ENCODE measurements at regions not wholly inside any gene's neighbourhood (a gene's known extent, or its start where the extent isn't known, plus 50 kb on each side); places are given as distances from the start of the nearest gene placed in this dataset.

DNA sequence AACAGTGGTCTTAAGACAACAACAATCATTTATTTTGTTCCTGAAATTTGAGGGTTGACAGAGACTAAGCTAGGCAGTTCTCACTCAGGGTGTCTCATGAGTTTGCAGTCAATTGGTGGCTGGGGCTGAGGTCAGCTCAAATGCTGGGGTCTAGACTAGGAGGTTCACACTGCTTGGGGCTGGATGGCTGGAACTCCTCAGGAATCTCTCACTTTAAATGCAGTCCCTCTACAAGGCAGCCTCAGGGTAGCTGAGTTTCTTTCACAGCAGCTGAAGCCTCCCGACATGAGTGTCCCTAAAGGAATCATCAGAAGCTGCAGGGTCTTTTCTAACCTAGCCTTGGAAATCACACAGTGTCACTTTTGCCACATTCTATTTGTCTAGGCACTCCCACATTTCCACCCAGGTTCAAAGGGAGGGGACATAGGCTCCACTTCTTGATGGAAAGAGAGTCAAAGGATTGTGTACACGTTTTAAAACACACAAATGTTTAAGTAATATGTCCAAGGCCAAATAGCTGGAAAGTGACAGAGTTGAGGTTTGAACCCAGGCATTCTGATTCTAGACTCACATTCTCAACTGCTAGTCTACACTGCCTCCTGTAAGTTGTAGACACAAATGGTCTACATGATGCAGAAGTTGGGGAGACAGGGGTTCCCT, 133.8 kb downstream of the ZFP36L2 start:
- no peaks in the 10 kb centered on the region for H3K4me1 ChIP-seq
- H3K36me3 ChIP-seq, result no peaks in the 10 kb centered on the region
- H3K27me3 ChIP-seq, result no peaks in the 10 kb centered on the region
- H3K9me3 ChIP-seq, result no peaks in the 10 kb centered on the region
- TF ChIP-seq, protein P1, sequence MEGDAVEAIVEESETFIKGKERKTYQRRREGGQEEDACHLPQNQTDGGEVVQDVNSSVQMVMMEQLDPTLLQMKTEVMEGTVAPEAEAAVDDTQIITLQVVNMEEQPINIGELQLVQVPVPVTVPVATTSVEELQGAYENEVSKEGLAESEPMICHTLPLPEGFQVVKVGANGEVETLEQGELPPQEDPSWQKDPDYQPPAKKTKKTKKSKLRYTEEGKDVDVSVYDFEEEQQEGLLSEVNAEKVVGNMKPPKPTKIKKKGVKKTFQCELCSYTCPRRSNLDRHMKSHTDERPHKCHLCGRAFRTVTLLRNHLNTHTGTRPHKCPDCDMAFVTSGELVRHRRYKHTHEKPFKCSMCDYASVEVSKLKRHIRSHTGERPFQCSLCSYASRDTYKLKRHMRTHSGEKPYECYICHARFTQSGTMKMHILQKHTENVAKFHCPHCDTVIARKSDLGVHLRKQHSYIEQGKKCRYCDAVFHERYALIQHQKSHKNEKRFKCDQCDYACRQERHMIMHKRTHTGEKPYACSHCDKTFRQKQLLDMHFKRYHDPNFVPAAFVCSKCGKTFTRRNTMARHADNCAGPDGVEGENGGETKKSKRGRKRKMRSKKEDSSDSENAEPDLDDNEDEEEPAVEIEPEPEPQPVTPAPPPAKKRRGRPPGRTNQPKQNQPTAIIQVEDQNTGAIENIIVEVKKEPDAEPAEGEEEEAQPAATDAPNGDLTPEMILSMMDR (IDR thresholded peaks at IDR 0.05), result no peak
- H3K9ac ChIP-seq (ENCODE audit: low read depth in 2 of 2, low read length in 2 of 2), result no peak overlapping the region
- no peak overlapping the region for H3K27ac ChIP-seq
- no peak overlapping the region for H3K4me3 ChIP-seq
- DNase-seq, result no peak
- intact Hi-C loops (cut with DNase I), result no loop called here

DNA sequence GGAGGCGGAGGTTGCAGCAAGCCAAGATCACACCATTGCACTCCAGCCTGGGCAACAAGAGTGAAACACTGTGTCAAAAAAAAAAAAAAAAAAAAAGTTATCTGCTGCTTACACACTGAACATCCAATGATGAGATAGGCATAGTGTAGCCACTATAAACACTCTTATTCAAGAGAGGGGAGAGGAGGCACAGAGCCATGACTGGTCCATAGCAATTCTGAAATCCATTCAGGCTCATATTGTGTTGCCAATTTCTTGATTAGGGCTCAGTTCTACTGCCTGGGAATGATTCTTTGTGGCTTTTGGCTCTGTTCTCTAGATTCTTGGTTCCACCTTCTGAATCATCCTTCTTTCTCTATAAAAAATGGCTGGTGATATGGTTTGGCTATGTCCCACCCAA, 136.1 kb downstream of the ZFP36L2 start:
- H3K36me3 ChIP-seq, result no peaks in the 10 kb centered on the region
- H3K27ac ChIP-seq, result no peak overlapping the region
- H3K9ac ChIP-seq (ENCODE audit: low read depth in 2 of 2, low read length in 2 of 2), result no peak overlapping the region
- no peaks in the 10 kb centered on the region for H3K4me1 ChIP-seq
- TF ChIP-seq, protein P1 (IDR thresholded peaks at IDR 0.05), result no peak
- H3K9me3 ChIP-seq, result no peaks in the 10 kb centered on the region
- H3K27me3 ChIP-seq, result no peaks in the 10 kb centered on the region
- no peak for DNase-seq
- intact Hi-C loops (cut with DNase I), result no loop called here
- H3K4me3 ChIP-seq, result no peak overlapping the region

DNA sequence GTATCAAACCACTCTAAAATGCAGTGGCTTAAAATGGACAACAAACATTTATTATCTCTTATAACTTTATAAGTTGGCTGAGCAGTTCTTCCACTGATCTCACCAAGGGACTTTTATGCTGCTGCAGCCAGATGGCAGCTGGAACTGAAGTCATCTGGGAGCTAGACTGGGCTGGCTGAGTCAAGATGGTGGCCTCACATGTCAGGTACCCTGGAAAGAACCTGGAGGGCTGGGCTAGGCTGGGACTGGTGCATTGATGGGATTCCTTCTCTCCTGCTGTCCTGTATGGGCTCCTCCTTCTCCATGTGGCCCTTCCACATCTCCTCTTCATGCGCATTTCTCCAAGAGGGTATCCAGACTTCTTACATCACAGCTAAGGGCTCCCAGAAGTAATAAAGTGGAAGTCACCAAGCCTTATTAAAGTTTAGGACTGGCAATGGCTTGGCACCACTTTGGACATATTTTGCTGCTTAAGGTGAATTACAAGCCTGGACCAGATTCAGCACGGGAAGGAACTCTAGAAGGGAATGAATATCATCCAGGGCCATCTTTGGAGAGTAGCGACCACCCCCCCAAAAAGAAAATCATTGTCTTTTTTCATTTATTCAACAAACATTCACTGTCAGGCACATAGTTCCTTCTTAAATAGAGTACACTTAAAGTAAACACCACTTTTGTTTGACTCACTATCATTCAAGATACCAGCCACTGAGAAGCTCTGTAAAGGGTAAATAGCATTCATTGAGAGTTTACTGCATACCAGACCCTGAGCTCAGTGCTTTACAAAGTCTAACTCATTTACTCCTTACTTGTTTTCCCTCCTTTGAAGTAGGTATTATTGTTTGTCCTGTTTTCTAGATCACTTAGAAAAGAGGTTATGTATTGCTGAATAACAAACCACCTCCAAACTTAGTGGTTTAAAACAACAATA, 138.0 kb downstream of the ZFP36L2 start:
- Histone ChIP-seq H3K4me1 (no peaks in the 10 kb centered on the region), H3K4me3 (no peak overlapping the region), H3K27ac (no peak overlapping the region), H3K9me3 (no peaks in the 10 kb centered on the region), H3K9ac (ENCODE audit: low read depth in 2 of 2, low read length in 2 of 2) (no peak overlapping the region), H3K36me3 (no peaks in the 10 kb centered on the region), H3K27me3 (no peaks in the 10 kb centered on the region)
- intact Hi-C loops (cut with DNase I), result no loop called here
- TF ChIP-seq, protein P1 (IDR thresholded peaks at IDR 0.05), result no peak
- no peak for DNase-seq

DNA sequence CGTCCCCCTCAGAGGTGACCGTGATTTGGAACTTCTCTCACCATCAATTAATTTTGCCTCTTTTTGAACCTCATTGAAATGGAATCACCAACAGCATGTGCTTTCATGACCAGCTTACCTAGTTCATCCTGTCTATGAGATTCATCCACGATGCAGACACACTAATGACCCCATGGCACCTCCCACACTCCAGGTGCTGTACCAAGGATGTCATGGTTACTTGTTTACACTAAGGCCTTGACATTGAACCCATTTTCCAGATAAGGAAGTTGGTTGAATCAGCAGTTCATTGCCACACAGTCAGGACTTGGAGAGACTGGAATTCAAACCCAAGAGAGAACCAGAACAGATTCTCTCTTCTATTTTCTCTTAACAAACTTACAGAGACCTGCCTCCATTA, 139.0 kb downstream of the ZFP36L2 start:
- Histone ChIP-seq H3K4me3 (no peak overlapping the region), H3K4me1 (no peaks in the 10 kb centered on the region), H3K9me3 (no peaks in the 10 kb centered on the region), H3K36me3 (no peaks in the 10 kb centered on the region), H3K27ac (no peak overlapping the region), H3K9ac (ENCODE audit: low read depth in 2 of 2, low read length in 2 of 2) (peak overlapping the region in 1 of 2 donors; percentile 28), H3K27me3 (no peaks in the 10 kb centered on the region)
- DNase-seq, result no peak
- TF ChIP-seq, protein P1 (IDR thresholded peaks at IDR 0.05), result no peak
- intact Hi-C loops (cut with DNase I), result no loop called here

DNA sequence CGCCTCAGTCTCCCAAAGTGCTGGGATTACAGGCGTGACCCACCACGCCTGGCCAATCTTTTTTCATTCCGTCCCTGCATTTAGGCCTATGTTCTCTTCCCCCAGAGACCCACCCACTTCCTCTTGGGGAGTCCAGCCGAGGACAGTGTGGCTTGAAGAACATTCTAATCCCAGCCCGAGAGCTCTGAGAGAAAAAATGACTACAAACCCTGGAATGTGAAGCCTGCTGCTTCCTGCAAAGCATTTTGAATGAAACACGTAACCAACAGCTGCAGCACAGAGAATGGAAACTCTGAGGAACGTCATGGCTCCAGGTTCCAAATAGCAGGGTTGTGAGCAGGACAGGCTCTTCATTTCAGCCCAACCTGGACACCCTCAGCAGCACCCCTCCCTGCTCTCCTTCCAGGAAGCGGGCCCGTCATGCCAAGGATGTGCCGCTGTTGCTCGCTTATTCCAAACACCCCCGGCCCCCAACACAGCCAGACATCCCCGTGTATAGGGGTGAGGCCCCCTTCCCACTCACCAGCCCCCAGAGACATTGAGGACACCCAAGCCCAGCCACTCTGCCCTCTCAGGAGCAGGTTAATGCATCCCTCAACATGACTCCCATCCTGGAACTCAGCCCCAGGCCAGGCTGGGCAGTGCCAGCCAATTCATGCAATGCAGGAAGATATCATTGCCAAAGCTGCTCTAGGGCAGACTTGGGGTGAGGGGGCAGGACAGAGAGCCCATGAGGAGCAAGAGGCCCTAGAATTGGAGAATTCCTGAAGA, 139.8 kb downstream of the ZFP36L2 start:
- H3K27me3 ChIP-seq, result no peaks in the 10 kb centered on the region
- H3K36me3 ChIP-seq, result no peaks in the 10 kb centered on the region
- no peak for DNase-seq
- H3K4me1 ChIP-seq, result no peaks in the 10 kb centered on the region
- peak overlapping the region; percentile 73 for H3K27ac ChIP-seq
- H3K9me3 ChIP-seq, result no peaks in the 10 kb centered on the region
- TF ChIP-seq, protein P1 (IDR thresholded peaks at IDR 0.05), result no peak
- intact Hi-C loops (cut with DNase I), result no loop called here
- peak overlapping the region; percentile 22 to 28 for H3K9ac ChIP-seq (ENCODE audit: low read depth in 2 of 2, low read length in 2 of 2)
- H3K4me3 ChIP-seq, result no peak overlapping the region
